ENCODE measurements at regions not wholly inside any gene's neighbourhood (a gene's known extent, or its start where the extent isn't known, plus 50 kb on each side); places are given as distances from the start of the nearest gene placed in this dataset.

DNA sequence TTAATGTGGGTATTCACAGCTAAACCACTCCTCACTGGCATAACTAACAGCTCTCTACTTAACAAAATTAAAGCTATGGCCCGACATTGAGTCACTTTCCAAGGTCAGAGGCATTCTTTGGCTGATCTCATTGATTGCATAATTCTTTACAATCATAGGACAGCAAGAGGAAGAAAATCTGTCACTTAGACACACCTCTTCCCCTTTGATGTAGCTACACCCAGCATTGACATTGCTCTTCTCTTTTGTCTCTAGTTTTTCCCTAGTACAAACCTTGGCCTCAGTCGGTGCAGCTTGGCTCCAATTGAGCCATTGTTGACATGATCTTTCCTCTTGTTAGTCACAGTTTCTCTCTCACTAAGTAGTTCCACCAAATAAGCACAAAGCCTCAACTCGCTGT lies 313.3 kb upstream of the ACTRT1 start:
- TF ChIP-seq, protein P1, sequence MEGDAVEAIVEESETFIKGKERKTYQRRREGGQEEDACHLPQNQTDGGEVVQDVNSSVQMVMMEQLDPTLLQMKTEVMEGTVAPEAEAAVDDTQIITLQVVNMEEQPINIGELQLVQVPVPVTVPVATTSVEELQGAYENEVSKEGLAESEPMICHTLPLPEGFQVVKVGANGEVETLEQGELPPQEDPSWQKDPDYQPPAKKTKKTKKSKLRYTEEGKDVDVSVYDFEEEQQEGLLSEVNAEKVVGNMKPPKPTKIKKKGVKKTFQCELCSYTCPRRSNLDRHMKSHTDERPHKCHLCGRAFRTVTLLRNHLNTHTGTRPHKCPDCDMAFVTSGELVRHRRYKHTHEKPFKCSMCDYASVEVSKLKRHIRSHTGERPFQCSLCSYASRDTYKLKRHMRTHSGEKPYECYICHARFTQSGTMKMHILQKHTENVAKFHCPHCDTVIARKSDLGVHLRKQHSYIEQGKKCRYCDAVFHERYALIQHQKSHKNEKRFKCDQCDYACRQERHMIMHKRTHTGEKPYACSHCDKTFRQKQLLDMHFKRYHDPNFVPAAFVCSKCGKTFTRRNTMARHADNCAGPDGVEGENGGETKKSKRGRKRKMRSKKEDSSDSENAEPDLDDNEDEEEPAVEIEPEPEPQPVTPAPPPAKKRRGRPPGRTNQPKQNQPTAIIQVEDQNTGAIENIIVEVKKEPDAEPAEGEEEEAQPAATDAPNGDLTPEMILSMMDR (IDR thresholded peaks at IDR 0.05; ENCODE audit: insufficient read depth, low read length, poor library complexity, severe bottlenecking), result no peak
- no peak for TF ChIP-seq EZH2phosphoT487 (conservative IDR thresholded peaks at IDR 0.05; ENCODE audit: low read length)

Data from SU-DHL-6 (cell line).